Tibial artery (tissue), 4 donors: ENCODE measurements at regions not wholly inside any gene's neighbourhood (a gene's known extent, or its start where the extent isn't known, plus 50 kb on each side); places are given as distances from the start of the nearest gene placed in this dataset.
"Not testable (repeated sequence)": the region's sequence is repeated elsewhere in the genome, so short reads cannot be mapped to it uniquely, and the experiment has no call there.

Experiments
- DNase-seq, 2 donors: peaks; one replicate each; pipeline ENCODE4 v3.0.0-alpha.2; 2019
- H3K27ac ChIP-seq, 2 donors: fragments of 200-600 bp; sonication (generic) in 1 of 2; 1 replicate in 1 of 2; 2 replicates in 1 of 2; pipeline ENCODE4 v1.5.1; 2018 to 2019; ENCODE audit warnings: mild to moderate bottlenecking in 1 of 2
- H3K27me3 ChIP-seq, 2 donors: fragments of 200-600 bp; sonication (generic) in 1 of 2; one replicate each; pipeline versions ENCODE4 v1.5.1 to v1.6.0; 2016 to 2019
- H3K36me3 ChIP-seq, 3 donors: fragments of 200-600 bp; sonication (generic) in 2 of 3; one replicate each; pipeline ENCODE4 v1.5.1; 2016 to 2019; ENCODE audit warnings: mild to moderate bottlenecking in 2 of 3
- H3K4me1 ChIP-seq, 4 donors: fragments of 200-600 bp; sonication (generic) in 2 of 4; 1 replicate in 3 of 4; 2 replicates in 1 of 4; pipeline ENCODE4 v1.5.1; 2016 to 2019
- H3K4me3 ChIP-seq, 2 donors: fragments of 200-600 bp; sonication (generic) in 1 of 2; 1 replicate in 1 of 2; 2 replicates in 1 of 2; pipeline ENCODE4 v1.5.1; 2018 to 2019; ENCODE audit warnings: mild to moderate bottlenecking in 2 of 2
- H3K9me3 ChIP-seq, 3 donors: fragments of 200-600 bp; sonication (generic) in 1 of 3; one replicate each; pipeline ENCODE4 v1.5.1; 2016 to 2019
- CTCF ChIP-seq, 2 experiments: fragments of 200-600 bp in 1 of 2; fragments of 450-650 bp in 1 of 2; IDR thresholded peaks; one replicate each; pipeline ENCODE4 v1.5.1; 2017 to 2019; ENCODE audit warnings: antibody characterized with exemption in 2 of 2, mild to moderate bottlenecking in 1 of 2, moderate library complexity in 1 of 2
- intact Hi-C: fragments of 100-400 bp; cut with DNase I; formaldehyde crosslinking; loops from one replicate; pipeline ENCODE4 v1.15.0; 2023; ENCODE audit warnings: low total_unique reads

GRCh38 chr4:123651066-123651465, 254.5 kb downstream of the SPRY1 start:
- H3K36me3 ChIP-seq: no peaks in the 10 kb centered on the region
- no peak overlapping the region for H3K4me3 ChIP-seq
- no peaks in the 10 kb centered on the region for H3K9me3 ChIP-seq
- intact Hi-C loops: no loop called here
- no peaks in the 10 kb centered on the region for H3K27me3 ChIP-seq
- no peak for DNase-seq
- TF ChIP-seq CTCF (IDR thresholded peaks at IDR 0.05): no peak
- H3K4me1 ChIP-seq: peaks cover 0 to 69% (median 36%) of the 10 kb centered on the region in 4 donors
- H3K27ac ChIP-seq: peak overlapping the region; percentile 68 to 78

- Histone ChIP-seq H3K4me1 (peaks cover 0 to 75% (median 38%) of the 10 kb centered on the region in 4 donors), H3K4me3 (no peak overlapping the region), H3K27me3 (no peaks in the 10 kb centered on the region), H3K27ac (peak overlapping the region; percentile 68 to 78), H3K9me3 (no peaks in the 10 kb centered on the region), H3K36me3 (no peaks in the 10 kb centered on the region)
- DNase-seq: no peak
- no peak for TF ChIP-seq CTCF (IDR thresholded peaks at IDR 0.05)
- intact Hi-C loops: no loop called here
Measured at GRCh38 chr4:123651536-123652180, 255.1 kb downstream of the SPRY1 start.

- Histone ChIP-seq H3K9me3 (no peaks in the 10 kb centered on the region), H3K4me3 (no peak overlapping the region), H3K27me3 (no peaks in the 10 kb centered on the region), H3K4me1 (peaks cover 0 to 83% (median 39%) of the 10 kb centered on the region in 4 donors), H3K27ac (peak overlapping the region; percentile 68 to 78), H3K36me3 (no peaks in the 10 kb centered on the region)
- intact Hi-C loops: no loop called here
- no peak for TF ChIP-seq CTCF (IDR thresholded peaks at IDR 0.05)
- DNase-seq: no peak
Measured at GRCh38 chr4:123652476-123652875, 255.9 kb downstream of the SPRY1 start.

GRCh38 chr4:123653236-123653635, 256.6 kb downstream of the SPRY1 start:
- H3K27ac ChIP-seq: peak overlapping the region; percentile 68 to 78
- DNase-seq: no peak
- intact Hi-C loops: no loop called here
- no peaks in the 10 kb centered on the region for H3K27me3 ChIP-seq
- no peaks in the 10 kb centered on the region for H3K36me3 ChIP-seq
- H3K9me3 ChIP-seq: no peaks in the 10 kb centered on the region
- TF ChIP-seq CTCF (IDR thresholded peaks at IDR 0.05): no peak
- H3K4me3 ChIP-seq: no peak overlapping the region
- H3K4me1 ChIP-seq: peaks cover 0 to 85% (median 39%) of the 10 kb centered on the region in 4 donors

GRCh38 chr4:123656746-123657294, 260.2 kb downstream of the SPRY1 start:
- intact Hi-C loops: loop anchor here (5.0 kb wide), 1 partner anchor 260 kb away; the partner anchor contains the start of gene SPRY1
- H3K9me3 ChIP-seq, H3K27me3 ChIP-seq, DNase-seq, H3K4me3 ChIP-seq, H3K36me3 ChIP-seq: not testable (repeated sequence)
- H3K27ac ChIP-seq: peak overlapping the region in 1 of 2 donors; percentile 0
- peaks cover 0 to 56% (median 17%) of the 10 kb centered on the region in 4 donors for H3K4me1 ChIP-seq

GRCh38 chr4:123657606-123658005, 261.0 kb downstream of the SPRY1 start:
- Histone ChIP-seq H3K4me1 (peaks cover 0 to 48% (median 12%) of the 10 kb centered on the region in 4 donors), H3K27ac (peak overlapping the region in 1 of 2 donors; percentile 0)
- not testable (repeated sequence) for H3K36me3 ChIP-seq, DNase-seq, H3K9me3 ChIP-seq, H3K27me3 ChIP-seq, H3K4me3 ChIP-seq
- intact Hi-C loops: loop anchor here (5.0 kb wide), 1 partner anchor 260 kb away; the partner anchor contains the start of gene SPRY1
